T-helper 2 cell treated with Interferon-gamma antibody and Interleukin-4, amounts not matched to agents 5 μg/mL and 100 μg/mL, for 36 hours (primary cell): ENCODE measurements at regions not wholly inside any gene's neighbourhood (a gene's known extent, or its start where the extent isn't known, plus 50 kb on each side); places are given as distances from the start of the nearest gene placed in this dataset.

Experiments used
- DNase-seq: peaks from one replicate; pipeline ENCODE4 v3.0.0; 2021; ENCODE audit warnings: low spot score
- H3K27ac Mint-ChIP-seq: one replicate; pipeline ENCODE4 v1.8.0; 2021; ENCODE audit warnings: mild to moderate bottlenecking, mixed read lengths
- H3K27me3 Mint-ChIP-seq: one replicate; pipeline ENCODE4 v1.8.0; 2021; ENCODE audit warnings: low read depth, mixed read lengths
- H3K36me3 Mint-ChIP-seq: one replicate; pipeline ENCODE4 v1.8.0; 2021; ENCODE audit warnings: low read depth, mixed read lengths
- H3K4me1 Mint-ChIP-seq: one replicate; pipeline ENCODE4 v1.8.0; 2021; ENCODE audit warnings: low read depth, mixed read lengths
- H3K4me3 Mint-ChIP-seq: one replicate; pipeline ENCODE4 v1.8.0; 2022; ENCODE audit warnings: mild to moderate bottlenecking, moderate library complexity, mixed read lengths
- H3K9me3 Mint-ChIP-seq: one replicate; pipeline ENCODE4 v1.8.0; 2021; ENCODE audit warnings: mixed read lengths

GRCh38 chr7:47221826-47222225, 360.1 kb downstream of the TNS3 start:
- no peak overlapping the region for H3K27ac Mint-ChIP-seq
- no peaks in the 10 kb centered on the region for H3K9me3 Mint-ChIP-seq
- H3K4me3 Mint-ChIP-seq: no peak overlapping the region
- H3K27me3 Mint-ChIP-seq: peaks cover 2% of the 10 kb centered on the region
- peaks cover 11% of the 10 kb centered on the region for H3K4me1 Mint-ChIP-seq
- no peaks in the 10 kb centered on the region for H3K36me3 Mint-ChIP-seq
- DNase-seq: no peak

DNA sequence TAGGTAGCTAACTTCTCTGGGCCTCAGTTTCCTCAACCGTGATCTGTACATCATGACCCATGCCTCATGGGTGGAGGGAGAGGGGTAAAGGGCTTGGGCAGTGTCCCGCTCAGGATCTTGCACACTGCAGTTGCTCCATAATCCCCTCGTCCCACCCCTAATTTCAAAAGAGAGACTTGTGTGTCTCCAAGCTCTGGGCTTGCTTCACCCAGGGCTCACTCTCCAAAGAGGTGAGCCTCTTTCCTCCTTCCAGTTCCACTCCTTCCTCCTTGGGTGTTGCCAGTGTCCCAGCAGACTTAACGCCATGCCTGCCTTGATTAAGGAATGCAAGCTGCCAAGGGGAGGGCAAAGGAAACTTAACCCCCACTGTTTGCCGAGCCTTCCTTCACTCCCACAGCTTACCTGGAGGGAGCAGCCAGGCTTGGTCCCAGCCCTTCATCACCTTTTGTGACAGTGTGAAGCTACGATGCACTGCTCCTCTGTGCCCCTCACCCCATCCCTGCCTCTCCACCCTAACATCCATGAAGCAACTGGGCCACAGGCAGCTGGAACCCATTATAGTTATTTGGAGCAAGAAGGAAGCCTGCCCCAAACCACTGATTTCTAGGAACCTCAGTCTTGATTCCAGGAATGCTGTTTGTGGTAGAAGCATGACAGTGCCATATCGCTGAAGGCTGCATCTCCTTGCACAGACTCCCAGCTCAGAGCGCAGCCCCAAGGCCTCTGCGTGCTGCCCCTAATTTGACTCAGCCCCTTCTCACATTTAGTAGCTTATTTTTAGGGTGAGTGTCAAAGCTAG, 363.3 kb downstream of the TNS3 start:
- Mint-ChIP-seq H3K36me3 (no peaks in the 10 kb centered on the region), H3K4me3 (no peak overlapping the region), H3K4me1 (peaks cover 11% of the 10 kb centered on the region), H3K9me3 (no peaks in the 10 kb centered on the region), H3K27me3 (peaks cover 2% of the 10 kb centered on the region), H3K27ac (no peak overlapping the region)
- no peak for DNase-seq

- no peaks in the 10 kb centered on the region for H3K36me3 Mint-ChIP-seq
- DNase-seq: no peak
- H3K4me1 Mint-ChIP-seq: peaks cover 11% of the 10 kb centered on the region
- H3K4me3 Mint-ChIP-seq: no peak overlapping the region
- H3K27ac Mint-ChIP-seq: no peak overlapping the region
- peaks cover 2% of the 10 kb centered on the region for H3K27me3 Mint-ChIP-seq
- H3K9me3 Mint-ChIP-seq: no peaks in the 10 kb centered on the region
These were observed 364.1 kb downstream of the TNS3 start for GRCh38 chr7:47217570-47218360.

- Mint-ChIP-seq H3K9me3 (no peaks in the 10 kb centered on the region), H3K36me3 (no peaks in the 10 kb centered on the region), H3K4me1 (peaks cover 11% of the 10 kb centered on the region), H3K27ac (no peak overlapping the region), H3K27me3 (peaks cover 2% of the 10 kb centered on the region), H3K4me3 (no peak overlapping the region)
- DNase-seq: no peak
These were observed 364.8 kb downstream of the TNS3 start for GRCh38 chr7:47217086-47217485.

DNA sequence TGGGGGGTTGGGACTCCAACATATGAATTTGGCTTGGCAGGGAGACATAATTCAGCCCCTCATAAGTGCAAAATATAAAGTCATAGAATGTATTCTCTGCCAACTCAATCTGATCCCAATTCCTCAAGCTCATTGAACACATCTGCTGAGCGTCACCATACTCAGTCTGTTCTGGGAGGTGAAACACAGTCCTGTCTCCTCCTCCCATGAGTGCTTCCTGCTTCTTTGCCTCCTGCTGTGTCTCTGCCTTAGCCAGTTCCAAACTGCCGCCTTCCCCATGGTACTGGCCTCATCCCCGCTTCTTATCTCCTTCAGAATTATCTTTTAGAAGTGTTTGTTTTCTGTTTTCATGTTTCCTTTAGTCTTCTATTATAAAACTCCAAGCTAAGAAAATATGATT, 365.5 kb downstream of the TNS3 start:
- H3K36me3 Mint-ChIP-seq: no peaks in the 10 kb centered on the region
- H3K4me1 Mint-ChIP-seq: peaks cover 11% of the 10 kb centered on the region
- no peak for DNase-seq
- H3K27ac Mint-ChIP-seq: no peak overlapping the region
- H3K27me3 Mint-ChIP-seq: peaks cover 4% of the 10 kb centered on the region
- no peaks in the 10 kb centered on the region for H3K9me3 Mint-ChIP-seq
- no peak overlapping the region for H3K4me3 Mint-ChIP-seq

DNA sequence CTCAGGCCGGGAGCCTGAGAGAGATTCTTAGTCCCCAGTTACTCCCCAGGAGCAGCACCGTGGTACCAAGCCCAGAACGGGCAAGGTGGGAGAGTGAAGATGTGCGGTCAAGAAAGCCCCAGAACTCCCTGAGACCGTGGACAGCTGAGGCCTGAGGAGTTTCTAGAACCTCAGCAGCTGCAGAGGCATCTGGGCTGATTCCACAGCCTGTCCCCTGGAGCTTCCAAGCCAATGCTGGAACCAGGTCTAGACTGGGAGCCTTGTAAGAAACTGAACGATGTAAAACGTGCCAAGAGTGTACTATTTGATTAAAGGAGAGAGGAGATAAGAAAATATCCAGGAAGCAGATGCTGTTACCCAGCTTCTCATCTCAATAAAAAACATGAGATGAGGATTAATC, 366.3 kb downstream of the TNS3 start:
- H3K9me3 Mint-ChIP-seq: no peaks in the 10 kb centered on the region
- H3K27ac Mint-ChIP-seq: no peak overlapping the region
- no peak overlapping the region for H3K4me3 Mint-ChIP-seq
- DNase-seq: no peak
- peaks cover 11% of the 10 kb centered on the region for H3K4me1 Mint-ChIP-seq
- peaks cover 4% of the 10 kb centered on the region for H3K27me3 Mint-ChIP-seq
- H3K36me3 Mint-ChIP-seq: no peaks in the 10 kb centered on the region

- H3K9me3 Mint-ChIP-seq: no peaks in the 10 kb centered on the region
- H3K27me3 Mint-ChIP-seq: peaks cover 2% of the 10 kb centered on the region
- H3K36me3 Mint-ChIP-seq: no peaks in the 10 kb centered on the region
- peaks cover 11% of the 10 kb centered on the region for H3K4me1 Mint-ChIP-seq
- no peak for DNase-seq
- H3K27ac Mint-ChIP-seq: no peak overlapping the region
- H3K4me3 Mint-ChIP-seq: no peak overlapping the region
These were observed 366.9 kb downstream of the TNS3 start for GRCh38 chr7:47215049-47215448.

DNA sequence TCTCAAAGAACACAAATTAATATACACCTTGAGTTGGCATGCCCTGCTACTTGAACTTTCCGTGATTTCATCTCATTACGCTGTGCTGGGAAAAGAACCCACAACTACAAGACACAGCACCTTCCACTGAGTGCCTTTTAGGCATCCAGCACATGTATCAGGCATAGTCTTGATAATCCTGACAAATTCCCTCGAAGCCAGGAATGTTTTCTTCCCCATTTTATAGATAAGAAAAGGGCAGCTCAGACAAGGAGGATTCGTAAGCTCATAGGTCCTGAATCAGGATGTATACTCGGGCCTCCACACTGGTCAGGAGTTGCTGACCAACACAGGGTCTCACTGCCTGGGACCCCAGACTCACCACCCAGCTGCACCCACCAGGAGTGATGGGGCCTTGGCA, 368.6 kb downstream of the TNS3 start:
- H3K4me1 Mint-ChIP-seq: peaks cover 8% of the 10 kb centered on the region
- no peak overlapping the region for H3K4me3 Mint-ChIP-seq
- no peaks in the 10 kb centered on the region for H3K9me3 Mint-ChIP-seq
- H3K27me3 Mint-ChIP-seq: peaks cover 2% of the 10 kb centered on the region
- DNase-seq: no peak
- no peaks in the 10 kb centered on the region for H3K36me3 Mint-ChIP-seq
- H3K27ac Mint-ChIP-seq: no peak overlapping the region

- no peaks in the 10 kb centered on the region for H3K4me1 Mint-ChIP-seq
These were observed 370.4 kb downstream of the TNS3 start for GRCh38 chr7:47211519-47211973.

DNA sequence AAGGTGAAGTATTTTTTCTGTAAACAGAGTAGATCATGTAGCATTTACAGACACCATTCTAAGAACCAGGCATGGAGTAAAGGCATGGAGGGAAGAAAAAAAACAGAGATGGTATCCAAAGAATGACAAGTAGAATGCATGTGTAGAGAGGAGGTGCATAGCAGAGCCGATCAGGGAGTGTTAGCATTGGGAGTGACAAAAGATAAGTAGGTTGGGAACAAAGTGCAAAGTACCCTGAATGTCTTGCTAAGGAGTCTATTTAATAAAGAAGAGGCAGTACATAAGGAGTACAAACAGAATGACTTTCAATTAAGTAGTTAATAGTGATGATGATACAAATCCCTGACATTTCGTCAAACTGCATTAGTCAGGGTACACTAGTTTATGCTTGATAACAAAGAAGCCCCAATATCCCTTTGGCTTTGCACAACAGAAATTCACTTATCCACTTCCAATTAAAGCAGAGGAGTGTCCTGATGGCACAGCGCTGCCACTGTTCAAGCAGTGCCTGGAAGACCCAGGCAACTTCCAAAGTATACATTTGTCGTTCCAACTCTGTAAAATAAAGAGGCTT, 371.5 kb downstream of the TNS3 start:
- H3K4me3 Mint-ChIP-seq: no peak overlapping the region
- no peak overlapping the region for H3K27ac Mint-ChIP-seq
- H3K36me3 Mint-ChIP-seq: no peaks in the 10 kb centered on the region
- no peak for DNase-seq
- H3K27me3 Mint-ChIP-seq: peaks cover 2% of the 10 kb centered on the region
- no peaks in the 10 kb centered on the region for H3K9me3 Mint-ChIP-seq
- no peaks in the 10 kb centered on the region for H3K4me1 Mint-ChIP-seq

More at GRCh38 chr7:47211519-47211973, 370.4 kb downstream of the TNS3 start:
- Mint-ChIP-seq H3K36me3 (no peaks in the 10 kb centered on the region), H3K4me3 (no peak overlapping the region), H3K27ac (no peak overlapping the region), H3K9me3 (no peaks in the 10 kb centered on the region), H3K27me3 (peaks cover 2% of the 10 kb centered on the region)
- no peak for DNase-seq

DNA sequence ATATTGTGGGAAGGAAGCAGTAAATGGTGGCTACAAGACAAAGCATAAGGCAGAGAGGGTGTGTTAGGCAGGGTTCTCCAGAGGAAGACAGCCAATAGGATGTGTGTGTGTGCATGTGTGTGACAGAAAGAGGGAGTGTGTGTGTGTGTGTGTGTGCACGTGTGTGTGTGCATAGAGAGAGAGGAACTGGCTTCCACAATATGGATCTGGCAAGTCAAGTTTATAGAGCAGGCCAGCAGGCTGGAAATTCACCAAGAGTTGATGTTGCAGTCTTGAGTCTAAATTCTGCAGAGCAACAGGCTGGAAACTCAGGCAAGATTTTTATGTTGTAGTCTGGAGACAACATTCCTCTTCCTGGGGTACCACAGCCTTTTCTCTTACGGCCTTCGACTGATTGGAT, 374.0 kb downstream of the TNS3 start:
- Mint-ChIP-seq H3K4me3 (no peak overlapping the region), H3K27ac (no peak overlapping the region), H3K9me3 (no peaks in the 10 kb centered on the region), H3K36me3 (no peaks in the 10 kb centered on the region), H3K27me3 (peaks cover 2% of the 10 kb centered on the region), H3K4me1 (no peaks in the 10 kb centered on the region)
- no peak for DNase-seq

DNA sequence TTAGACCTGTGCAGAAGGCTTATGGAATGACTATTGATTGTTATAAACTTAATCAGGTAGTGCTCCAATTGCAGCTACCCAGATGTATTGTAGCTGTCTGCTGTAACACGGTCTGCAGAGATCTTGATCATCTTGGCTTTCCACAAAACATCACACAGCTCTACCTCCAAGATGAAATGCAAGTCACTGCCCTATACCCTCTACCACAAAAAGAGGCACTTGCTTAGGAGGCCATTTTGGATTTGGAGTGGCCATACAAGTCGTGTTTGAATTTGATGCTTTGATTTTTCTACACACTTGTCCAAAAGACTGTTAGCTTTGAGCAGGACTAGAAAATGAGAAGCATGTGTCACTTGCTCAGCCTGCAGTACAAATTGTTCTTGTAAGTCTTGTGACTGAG, 377.2 kb downstream of the TNS3 start:
- Mint-ChIP-seq H3K9me3 (no peaks in the 10 kb centered on the region), H3K36me3 (no peaks in the 10 kb centered on the region), H3K4me3 (no peak overlapping the region), H3K27ac (no peak overlapping the region), H3K4me1 (no peaks in the 10 kb centered on the region), H3K27me3 (no peaks in the 10 kb centered on the region)
- no peak for DNase-seq

GRCh38 chr7:47202146-47202783, 379.6 kb downstream of the TNS3 start:
- no peak for DNase-seq
- Mint-ChIP-seq H3K4me3 (no peak overlapping the region), H3K36me3 (no peaks in the 10 kb centered on the region), H3K4me1 (no peaks in the 10 kb centered on the region), H3K27me3 (no peaks in the 10 kb centered on the region), H3K9me3 (no peaks in the 10 kb centered on the region), H3K27ac (no peak overlapping the region)

GRCh38 chr7:47198159-47198558, 383.8 kb downstream of the TNS3 start:
- H3K4me3 Mint-ChIP-seq: no peak overlapping the region
- H3K9me3 Mint-ChIP-seq: no peaks in the 10 kb centered on the region
- H3K36me3 Mint-ChIP-seq: no peaks in the 10 kb centered on the region
- no peak for DNase-seq
- H3K27ac Mint-ChIP-seq: no peak overlapping the region
- no peaks in the 10 kb centered on the region for H3K4me1 Mint-ChIP-seq
- H3K27me3 Mint-ChIP-seq: no peaks in the 10 kb centered on the region
